SK-N-SH (cell line): ENCODE measurements at regions not wholly inside any gene's neighbourhood (a gene's known extent, or its start where the extent isn't known, plus 50 kb on each side); places are given as distances from the start of the nearest gene placed in this dataset.

ENCODE experiments used
- CTCF ChIP-seq: fragments of 200-600 bp; sonication (generic); IDR thresholded peaks from 2 replicates; pipeline ENCODE4 v1.6.1; 2017; ENCODE audit warnings: antibody characterized with exemption, mild to moderate bottlenecking, moderate library complexity
- RAD21 ChIP-seq: IDR thresholded peaks from 2 replicates; pipeline ENCODE4 v1.6.1; 2012; ENCODE audit warnings: mild to moderate bottlenecking, low read length
- SMC3 ChIP-seq: IDR thresholded peaks from 2 replicates; pipeline ENCODE4 v1.6.1; 2012; ENCODE audit warnings: low read depth, low read length, improper control_type of control experiment
- USF2 ChIP-seq: fragments of 150-350 bp; IDR thresholded peaks from 2 replicates; pipeline ENCODE4 v1.6.1; 2017; ENCODE audit warnings: antibody characterized with exemption, low read length, low read depth, borderline replicate concordance

GRCh38 chr1:30304080-30304479, 419.3 kb downstream of the MATN1 start:
- TF ChIP-seq SMC3 (no peak), CTCF (no peak), RAD21 (no peak), USF2 (no peak)
